T-cell (primary cell): ENCODE measurements at regions not wholly inside any gene's neighbourhood (a gene's known extent, or its start where the extent isn't known, plus 50 kb on each side); places are given as distances from the start of the nearest gene placed in this dataset.

Experiments
- ATAC-seq, 4 experiments: fragments of 200-7000 bp in 3 of 4; fragments of 150-1000 bp in 1 of 4; cut with Tn5 transposase; replicated peaks in 1 of 4; 1 replicate in 3 of 4; 2 replicates in 1 of 4; pipeline ENCODE4 v1.10.0; 2021; ENCODE audit warnings: moderate library complexity in 3 of 4, mild to moderate bottlenecking in 2 of 4, moderate number of reproducible peaks in 1 of 4
- CTCF ChIA-PET, 2 donors: fragments of 300-600 bp; sonication (Branson Sonifier 250); formaldehyde crosslinking; loops; one replicate each; lab custom pipeline; 2022; ENCODE audit warnings: antibody characterized with exemption in 2 of 2; lab: Charles Lee
- POLR2A ChIA-PET, 2 donors: fragments of 300-600 bp; sonication (Branson Sonifier 250); formaldehyde crosslinking; loops; one replicate each; lab custom pipeline; 2022; ENCODE audit warnings: antibody characterized with exemption in 2 of 2; lab: Charles Lee
- DNase-seq, 35 experiments: peaks; one replicate each; pipeline versions ENCODE4 v3.0.0 to v3.0.0-alpha.2; 2013 to 2023
- H3K27ac ChIP-seq: one replicate; pipeline ENCODE4 v1.5.1; 2013; ENCODE audit warnings: low read length
- H3K27me3 ChIP-seq, 2 experiments: replicated peaks in 1 of 2; 1 replicate in 1 of 2; 2 replicates in 1 of 2; pipeline versions ENCODE4 v1.6.1 to v1.7.0; 2013; ENCODE audit warnings: low read length in 1 of 2, mixed read lengths in 1 of 2; ENCODE audit not compliant: control insufficient read depth in 2 of 2, insufficient read depth in 2 of 2; ENCODE audit errors: extremely low read depth in 1 of 2
- H3K36me3 ChIP-seq, 2 donors: 1 replicate in 1 of 2; 2 replicates in 1 of 2; pipeline versions ENCODE4 v1.6.1 to v1.7.0; 2013; ENCODE audit warnings: low read length in 1 of 2; ENCODE audit not compliant: control insufficient read depth in 2 of 2, insufficient read depth in 1 of 2; ENCODE audit errors: extremely low read depth in 1 of 2
- H3K4me1 ChIP-seq, 2 experiments: 1 replicate in 1 of 2; 2 replicates in 1 of 2; pipeline versions ENCODE4 v1.6.1 to v1.7.0; 2013; ENCODE audit warnings: low read length in 2 of 2, mixed read lengths in 1 of 2; ENCODE audit not compliant: insufficient read depth in 2 of 2, control insufficient read depth in 1 of 2; ENCODE audit errors: extremely low read depth in 1 of 2
- H3K4me3 ChIP-seq, 2 donors: 1 replicate in 1 of 2; 2 replicates in 1 of 2; pipeline versions ENCODE4 v1.5.1 to v1.7.0; 2013; ENCODE audit warnings: mild to moderate bottlenecking in 2 of 2, low read length in 1 of 2, moderate library complexity in 1 of 2; ENCODE audit not compliant: control insufficient read depth in 1 of 2; ENCODE audit errors: extremely low read depth in 1 of 2
- H3K9me3 ChIP-seq: 2 replicates; pipeline ENCODE4 v1.7.0; 2013
- H3K27ac Mint-ChIP-seq, 2 donors: one replicate each; pipeline ENCODE4 v1.8.0; 2020 to 2021; ENCODE audit warnings: mild to moderate bottlenecking in 2 of 2, mixed read lengths in 2 of 2
- H3K27me3 Mint-ChIP-seq, 2 donors: one replicate each; pipeline ENCODE4 v1.8.0; 2021 to 2022; ENCODE audit warnings: mixed read lengths in 2 of 2
- H3K36me3 Mint-ChIP-seq: one replicate; pipeline ENCODE4 v1.8.0; 2021; ENCODE audit warnings: mixed read lengths
- H3K4me1 Mint-ChIP-seq, 3 donors: one replicate each; pipeline ENCODE4 v1.8.0; 2020 to 2022; ENCODE audit warnings: mixed read lengths in 3 of 3, mild to moderate bottlenecking in 1 of 3
- H3K4me3 Mint-ChIP-seq, 3 donors: one replicate each; pipeline ENCODE4 v1.8.0; 2020 to 2022; ENCODE audit warnings: mild to moderate bottlenecking in 3 of 3, mixed read lengths in 3 of 3, moderate library complexity in 3 of 3
- H3K9me3 Mint-ChIP-seq, 3 donors: one replicate each; pipeline ENCODE4 v1.8.0; 2020 to 2022; ENCODE audit warnings: mixed read lengths in 3 of 3
- WGBS: methylation state at CpG from one replicate; pipeline ENCODE4 v1.1.5; 2013; ENCODE audit warnings: missing lambda C conversion rate; ENCODE audit not compliant: insufficient coverage; 5-methylcytosine and 5-hydroxymethylcytosine counted together

DNA sequence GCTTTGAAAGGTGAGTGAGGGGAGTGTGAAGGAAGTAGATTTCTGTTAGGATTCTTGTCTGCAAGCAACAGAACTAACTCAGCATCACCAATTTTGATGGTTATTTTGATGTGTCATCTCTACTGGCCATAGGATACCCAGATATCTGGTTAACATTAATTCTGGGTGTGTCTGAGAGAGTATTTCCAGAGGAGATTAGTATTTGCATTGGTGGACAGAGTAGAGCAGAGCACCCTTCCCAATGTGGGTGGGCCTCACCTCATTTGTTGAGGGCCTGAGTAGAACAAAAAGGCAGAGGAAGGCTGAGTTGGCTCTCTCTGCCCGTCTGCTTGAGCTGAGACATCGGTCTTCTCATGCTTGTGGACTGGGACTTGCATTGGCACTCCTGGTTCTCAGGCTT is 121.8 kb upstream of the POU3F1 start:
- DNase-seq (no peak), ATAC-seq (no peak)
- ChIA-PET POLR2A (no interaction called here), CTCF (no interaction called here)
- Mint-ChIP-seq H3K27ac (no peak overlapping the region), H3K9me3 (no peaks in the 10 kb centered on the region), H3K27me3 (peaks cover 20 to 26% of the 10 kb centered on the region in 2 donors), H3K36me3 (no peaks in the 10 kb centered on the region), H3K4me3 (no peak overlapping the region), H3K4me1 (no peaks in the 10 kb centered on the region)
- Histone ChIP-seq H3K27ac (no peak overlapping the region), H3K9me3 (no peaks in the 10 kb centered on the region), H3K27me3 (peaks cover 2 to 17% of the 10 kb centered on the region in 2 experiments), H3K36me3 (no peaks in the 10 kb centered on the region), H3K4me3 (no peak overlapping the region), H3K4me1 (no peaks in the 10 kb centered on the region)
- 85% methylated on average over 2 of the region's 2 CpGs for WGBS

DNA sequence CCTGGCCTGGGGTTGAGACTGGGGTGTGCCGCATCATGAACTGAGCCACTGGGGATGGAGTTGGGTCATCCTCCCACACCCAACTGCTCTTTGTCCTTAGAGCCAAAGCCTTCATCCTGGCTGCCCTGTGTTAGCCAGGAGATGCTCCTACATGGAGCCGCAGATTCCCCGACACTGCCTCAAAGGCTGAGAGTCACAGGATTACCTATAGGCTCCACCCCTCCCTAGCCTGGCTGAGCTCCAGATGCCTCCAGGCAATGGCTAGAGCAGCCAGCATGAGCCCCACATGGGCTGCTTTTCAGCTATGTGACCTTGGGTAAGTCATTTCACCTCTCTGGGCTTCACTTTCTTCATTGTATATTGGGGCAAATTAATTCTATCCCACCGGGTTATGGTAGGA is 119.9 kb upstream of the POU3F1 start:
- H3K4me1 Mint-ChIP-seq: no peaks in the 10 kb centered on the region
- H3K36me3 Mint-ChIP-seq: no peaks in the 10 kb centered on the region
- H3K4me3 Mint-ChIP-seq: no peak overlapping the region
- peaks cover 25 to 26% of the 10 kb centered on the region in 2 donors for H3K27me3 Mint-ChIP-seq
- Histone ChIP-seq H3K4me1 (no peaks in the 10 kb centered on the region), H3K27me3 (peaks cover 2 to 20% of the 10 kb centered on the region in 2 experiments), H3K27ac (no peak overlapping the region), H3K4me3 (no peak overlapping the region), H3K9me3 (no peaks in the 10 kb centered on the region), H3K36me3 (no peaks in the 10 kb centered on the region)
- no peaks in the 10 kb centered on the region for H3K9me3 Mint-ChIP-seq
- no peak for DNase-seq
- ChIA-PET POLR2A (no interaction called here), CTCF (no interaction called here)
- WGBS: 100% methylated on average over 2 of the region's 4 CpGs
- no peak overlapping the region for H3K27ac Mint-ChIP-seq
- ATAC-seq: no peak

DNA sequence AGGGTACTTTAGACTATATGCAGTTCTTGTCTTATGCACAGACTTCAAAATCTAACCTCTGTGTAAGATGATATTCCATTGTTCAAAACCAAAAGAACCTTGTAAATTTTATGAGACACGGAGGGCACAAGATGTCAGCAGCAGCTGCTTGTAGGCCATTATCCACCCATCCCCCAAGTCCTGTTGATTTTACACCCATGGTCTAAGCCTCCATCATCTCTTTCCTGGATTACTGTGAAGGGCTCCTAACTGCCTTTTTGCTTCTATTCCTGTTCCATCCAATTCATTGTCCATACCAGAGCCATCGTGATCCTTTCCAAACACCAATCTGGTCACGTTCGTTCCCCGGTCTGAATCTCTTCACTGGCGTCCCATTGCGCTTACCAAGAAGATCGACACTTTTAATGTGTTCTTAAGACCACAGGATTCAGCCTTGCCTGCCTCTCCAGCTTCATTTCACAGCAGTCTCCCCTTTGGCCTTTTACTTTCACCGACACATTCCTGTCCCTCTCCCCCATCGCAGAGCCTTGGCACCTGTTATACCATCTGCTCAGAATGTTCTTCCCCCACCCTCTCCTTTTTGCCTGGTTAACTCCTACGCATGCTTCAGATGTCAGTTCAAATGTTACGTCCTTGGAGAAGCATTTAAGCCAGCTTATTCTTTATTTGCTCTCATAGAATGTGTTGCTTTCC is 107.3 kb upstream of the POU3F1 start:
- no peaks in the 10 kb centered on the region for H3K9me3 ChIP-seq
- Mint-ChIP-seq H3K27me3 (peaks cover 19 to 32% of the 10 kb centered on the region in 2 donors), H3K4me1 (no peaks in the 10 kb centered on the region), H3K9me3 (peaks cover 0 to 4% (median 0%) of the 10 kb centered on the region in 3 donors), H3K36me3 (no peaks in the 10 kb centered on the region), H3K27ac (no peak overlapping the region), H3K4me3 (no peak overlapping the region)
- WGBS: 77% methylated on average over 10 of the region's 12 CpGs
- no peak overlapping the region for H3K27ac ChIP-seq
- H3K36me3 ChIP-seq: no peaks in the 10 kb centered on the region
- H3K4me1 ChIP-seq: no peaks in the 10 kb centered on the region
- DNase-seq (no peak), ATAC-seq (no peak)
- POLR2A ChIA-PET: no interaction called here
- H3K4me3 ChIP-seq: no peak overlapping the region
- H3K27me3 ChIP-seq: peaks cover 3 to 6% of the 10 kb centered on the region in 2 experiments
- CTCF ChIA-PET: no interaction called here

DNA sequence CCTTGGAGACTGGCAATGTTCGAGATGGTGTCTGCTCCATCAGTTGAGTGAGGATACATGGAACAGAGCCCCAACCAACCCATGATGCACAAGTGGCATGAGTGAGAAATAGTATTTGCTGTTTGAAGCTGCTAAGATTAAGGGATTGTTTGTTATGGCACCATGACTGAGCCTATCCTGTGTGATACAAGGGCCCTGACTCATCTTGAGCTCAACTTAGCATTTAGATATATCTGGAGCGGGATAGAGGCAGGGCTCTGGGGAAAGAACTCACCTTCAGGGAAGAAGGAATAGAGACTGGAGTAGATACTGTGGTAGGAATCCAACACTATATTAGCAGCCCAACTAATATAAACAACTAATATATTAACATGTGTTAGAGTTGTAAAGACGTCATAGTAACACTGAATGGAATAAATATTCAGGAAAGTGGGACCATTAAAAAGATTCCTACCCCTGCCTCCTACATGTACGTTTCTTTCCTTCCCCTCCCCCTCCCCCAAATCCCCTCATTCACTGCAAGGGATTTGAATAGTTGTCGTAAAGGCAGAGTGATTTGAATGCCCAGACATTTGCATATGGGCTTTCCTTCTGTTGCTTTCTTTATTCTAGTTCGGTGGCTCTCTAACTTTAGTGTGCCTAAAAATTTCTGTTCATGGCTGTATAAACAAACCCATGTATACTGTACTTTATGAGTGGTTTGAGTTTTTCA is 106.6 kb upstream of the POU3F1 start:
- Mint-ChIP-seq H3K36me3 (no peaks in the 10 kb centered on the region), H3K27me3 (peaks cover 22 to 30% of the 10 kb centered on the region in 2 donors), H3K27ac (no peak overlapping the region), H3K9me3 (peaks cover 0 to 4% (median 0%) of the 10 kb centered on the region in 3 donors), H3K4me3 (no peak overlapping the region), H3K4me1 (no peaks in the 10 kb centered on the region)
- DNase-seq (no peak), ATAC-seq (no peak)
- Histone ChIP-seq H3K36me3 (no peaks in the 10 kb centered on the region), H3K4me1 (no peaks in the 10 kb centered on the region), H3K9me3 (no peaks in the 10 kb centered on the region), H3K4me3 (no peak overlapping the region), H3K27me3 (peaks cover 3 to 6% of the 10 kb centered on the region in 2 experiments), H3K27ac (no peak overlapping the region)
- CTCF ChIA-PET: no interaction called here
- 80% methylated on average over 1 of the region's 6 CpGs for WGBS
- POLR2A ChIA-PET: no interaction called here

DNA sequence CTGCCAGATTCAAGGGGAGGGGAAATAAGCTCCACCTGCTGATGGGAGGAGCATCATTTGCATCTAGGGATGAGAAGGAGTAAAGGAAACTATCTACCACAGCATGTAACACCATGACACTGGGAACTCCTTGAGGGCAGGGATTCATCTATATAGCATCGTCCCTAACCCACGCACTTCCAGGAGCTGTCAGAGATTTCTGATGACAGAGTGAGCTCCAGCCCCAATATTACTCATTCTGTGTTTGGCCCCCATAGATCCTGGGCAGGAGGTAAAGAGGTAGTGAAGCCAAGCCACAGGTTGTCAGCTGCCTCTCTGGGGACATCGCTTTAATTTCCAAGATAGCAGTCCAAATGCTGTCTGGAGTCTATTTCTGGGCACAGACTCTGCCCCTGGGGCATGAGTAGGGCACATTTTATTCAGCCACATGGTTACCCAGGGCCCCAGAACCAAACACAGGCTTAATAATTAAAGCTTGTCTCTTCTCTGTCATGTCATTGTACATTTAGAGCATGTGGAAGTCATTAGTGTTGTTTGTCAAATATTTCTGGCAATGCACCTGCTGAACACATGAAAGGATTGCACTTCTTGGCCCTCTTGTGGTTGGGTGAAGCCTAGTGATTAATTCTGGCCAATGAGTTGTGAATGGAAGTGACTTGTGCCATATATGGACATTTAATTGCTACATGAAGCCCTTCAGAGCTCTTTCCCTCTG is 105.9 kb upstream of the POU3F1 start:
- Mint-ChIP-seq H3K27ac (no peak overlapping the region), H3K9me3 (peaks cover 0 to 4% (median 0%) of the 10 kb centered on the region in 3 donors), H3K36me3 (no peaks in the 10 kb centered on the region), H3K4me3 (no peak overlapping the region), H3K4me1 (no peaks in the 10 kb centered on the region), H3K27me3 (peaks cover 22 to 26% of the 10 kb centered on the region in 2 donors)
- POLR2A ChIA-PET: no interaction called here
- H3K27me3 ChIP-seq: peaks cover 0 to 6% of the 10 kb centered on the region in 2 experiments
- WGBS: 96% methylated on average over 2 of the region's 3 CpGs
- H3K4me3 ChIP-seq: no peak overlapping the region
- DNase-seq: no peak
- H3K4me1 ChIP-seq: no peaks in the 10 kb centered on the region
- H3K36me3 ChIP-seq: no peaks in the 10 kb centered on the region
- H3K9me3 ChIP-seq: no peaks in the 10 kb centered on the region
- CTCF ChIA-PET: no interaction called here
- ATAC-seq: no peak
- H3K27ac ChIP-seq: no peak overlapping the region

DNA sequence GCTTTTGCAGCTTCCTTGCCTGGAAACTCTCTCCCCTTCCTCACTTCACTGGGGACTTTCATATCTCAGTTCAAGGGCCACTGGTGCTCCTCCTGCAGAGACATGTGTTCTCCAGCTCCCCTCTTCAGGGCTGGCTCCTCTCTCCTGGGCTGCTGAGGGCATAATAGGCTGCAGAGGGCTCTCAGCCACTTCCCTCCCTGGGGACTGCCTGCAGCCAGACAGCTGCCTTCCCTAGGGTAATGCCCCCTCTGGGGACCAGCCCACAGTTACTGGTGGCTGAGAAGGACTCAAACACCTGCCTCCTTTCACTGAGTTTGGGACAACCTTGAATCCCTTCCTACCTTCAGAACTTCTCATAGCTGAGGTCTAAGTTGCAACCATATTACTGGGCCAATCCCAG is 104.8 kb upstream of the POU3F1 start:
- no peaks in the 10 kb centered on the region for H3K9me3 ChIP-seq
- H3K36me3 Mint-ChIP-seq: no peaks in the 10 kb centered on the region
- CTCF ChIA-PET: no interaction called here

More for the DNA sequence above, 104.8 kb upstream of the POU3F1 start:
- POLR2A ChIA-PET: no interaction called here
- Mint-ChIP-seq H3K4me3 (no peak overlapping the region), H3K4me1 (no peaks in the 10 kb centered on the region), H3K27ac (no peak overlapping the region), H3K27me3 (peaks cover 22 to 26% of the 10 kb centered on the region in 2 donors), H3K9me3 (peaks cover 0 to 4% (median 0%) of the 10 kb centered on the region in 3 donors)
- no peak overlapping the region for H3K4me3 ChIP-seq
- no peak for ATAC-seq
- peaks cover 0 to 6% of the 10 kb centered on the region in 2 experiments for H3K27me3 ChIP-seq
- no peak overlapping the region for H3K27ac ChIP-seq
- no peaks in the 10 kb centered on the region for H3K36me3 ChIP-seq
- H3K4me1 ChIP-seq: no peaks in the 10 kb centered on the region
- no peak for DNase-seq
